ENCODE measurements at regions not wholly inside any gene's neighbourhood (a gene's known extent, or its start where the extent isn't known, plus 50 kb on each side); places are given as distances from the start of the nearest gene placed in this dataset.

DNA sequence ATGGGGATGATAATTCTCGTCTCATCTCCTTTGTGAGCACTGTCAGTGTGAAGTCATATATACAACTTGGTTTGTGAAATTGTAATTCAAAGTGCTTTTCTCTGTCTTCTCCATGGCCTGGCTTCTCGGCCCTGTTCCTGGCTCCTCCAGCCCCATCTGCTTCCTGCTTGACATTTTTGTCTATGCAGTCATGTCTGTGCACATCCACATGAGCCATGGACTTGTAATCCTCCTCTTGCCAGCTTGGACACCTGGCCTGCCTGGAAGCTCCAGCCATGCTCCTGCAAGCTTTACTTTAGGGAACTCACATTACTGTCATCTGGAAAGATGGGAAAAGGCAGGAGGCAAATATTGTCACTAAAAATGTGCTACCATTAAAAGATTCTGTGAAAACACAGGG lies 576.0 kb upstream of the DPP6 start:
- Histone ChIP-seq H3K27ac (ENCODE audit: low read depth, low read length) (no peak overlapping the region), H3K4me3 (ENCODE audit: low read depth, low read length) (no peak overlapping the region), H3K4me1 (ENCODE audit: control insufficient read depth, insufficient read depth, low read length) (no peaks in the 10 kb centered on the region), H3K27me3 (ENCODE audit: control insufficient read depth, insufficient read depth, low read length) (no peaks in the 10 kb centered on the region), H3K36me3 (ENCODE audit: control insufficient read depth, insufficient read depth, low read length) (no peaks in the 10 kb centered on the region), H3K9ac (ENCODE audit: low read depth, low read length) (no peak overlapping the region), H3K9me3 (ENCODE audit: control insufficient read depth, insufficient read depth, low read length) (peaks cover 17% of the 10 kb centered on the region; the same call in 1 of the 2 replicates)

DNA sequence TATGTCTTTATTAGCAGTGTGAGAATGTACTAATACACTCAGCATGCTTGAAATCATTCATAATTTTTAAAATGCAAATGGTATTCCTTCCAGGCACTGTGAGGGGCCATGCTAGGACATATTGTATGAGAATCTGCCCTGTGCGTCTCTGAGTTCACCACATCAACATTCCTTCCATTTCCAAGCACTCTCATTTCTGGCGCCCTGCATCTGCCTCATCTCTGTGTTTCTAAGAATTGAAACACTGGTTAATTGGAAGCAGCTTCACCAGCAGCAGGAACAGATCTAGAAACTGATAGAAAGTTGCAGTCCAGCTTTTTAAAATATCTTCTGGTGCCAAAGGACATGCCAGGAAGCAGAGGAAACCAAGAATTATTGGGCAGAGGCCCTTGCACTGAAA lies 555.9 kb upstream of the DPP6 start:
- no peaks in the 10 kb centered on the region for H3K27me3 ChIP-seq (ENCODE audit: control insufficient read depth, insufficient read depth, low read length)
- H3K9me3 ChIP-seq (ENCODE audit: control insufficient read depth, insufficient read depth, low read length) = peaks cover 36% of the 10 kb centered on the region
- no peak overlapping the region for H3K4me3 ChIP-seq (ENCODE audit: low read depth, low read length)
- no peak overlapping the region for H3K27ac ChIP-seq (ENCODE audit: low read depth, low read length)
- H3K4me1 ChIP-seq (ENCODE audit: control insufficient read depth, insufficient read depth, low read length) = no peaks in the 10 kb centered on the region
- H3K36me3 ChIP-seq (ENCODE audit: control insufficient read depth, insufficient read depth, low read length) = no peaks in the 10 kb centered on the region
- no peak overlapping the region for H3K9ac ChIP-seq (ENCODE audit: low read depth, low read length)

DNA sequence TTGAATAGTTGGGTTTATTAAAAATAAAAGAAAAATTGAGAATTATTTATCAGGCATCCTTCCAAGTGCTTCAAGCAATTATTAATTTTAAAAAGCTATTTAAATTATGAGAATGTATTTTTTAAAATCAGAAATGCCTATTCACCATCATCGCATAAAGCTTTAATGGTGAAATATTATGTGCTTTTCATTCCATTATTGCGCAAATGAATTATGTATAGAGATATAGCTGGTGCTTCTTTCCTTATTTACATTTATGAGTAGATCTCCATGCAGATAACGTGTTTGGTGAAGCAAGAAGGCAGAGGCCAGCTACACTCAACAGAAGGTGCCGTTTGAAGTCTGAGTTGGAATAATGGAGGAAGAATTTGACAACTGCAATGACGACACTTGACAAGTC lies 549.1 kb upstream of the DPP6 start:
- Histone ChIP-seq H3K9ac (ENCODE audit: low read depth, low read length) (no peak overlapping the region), H3K27ac (ENCODE audit: low read depth, low read length) (no peak overlapping the region), H3K36me3 (ENCODE audit: control insufficient read depth, insufficient read depth, low read length) (no peaks in the 10 kb centered on the region), H3K4me3 (ENCODE audit: low read depth, low read length) (no peak overlapping the region), H3K4me1 (ENCODE audit: control insufficient read depth, insufficient read depth, low read length) (no peaks in the 10 kb centered on the region), H3K9me3 (ENCODE audit: control insufficient read depth, insufficient read depth, low read length) (peaks cover 10% of the 10 kb centered on the region), H3K27me3 (ENCODE audit: control insufficient read depth, insufficient read depth, low read length) (no peaks in the 10 kb centered on the region)

DNA sequence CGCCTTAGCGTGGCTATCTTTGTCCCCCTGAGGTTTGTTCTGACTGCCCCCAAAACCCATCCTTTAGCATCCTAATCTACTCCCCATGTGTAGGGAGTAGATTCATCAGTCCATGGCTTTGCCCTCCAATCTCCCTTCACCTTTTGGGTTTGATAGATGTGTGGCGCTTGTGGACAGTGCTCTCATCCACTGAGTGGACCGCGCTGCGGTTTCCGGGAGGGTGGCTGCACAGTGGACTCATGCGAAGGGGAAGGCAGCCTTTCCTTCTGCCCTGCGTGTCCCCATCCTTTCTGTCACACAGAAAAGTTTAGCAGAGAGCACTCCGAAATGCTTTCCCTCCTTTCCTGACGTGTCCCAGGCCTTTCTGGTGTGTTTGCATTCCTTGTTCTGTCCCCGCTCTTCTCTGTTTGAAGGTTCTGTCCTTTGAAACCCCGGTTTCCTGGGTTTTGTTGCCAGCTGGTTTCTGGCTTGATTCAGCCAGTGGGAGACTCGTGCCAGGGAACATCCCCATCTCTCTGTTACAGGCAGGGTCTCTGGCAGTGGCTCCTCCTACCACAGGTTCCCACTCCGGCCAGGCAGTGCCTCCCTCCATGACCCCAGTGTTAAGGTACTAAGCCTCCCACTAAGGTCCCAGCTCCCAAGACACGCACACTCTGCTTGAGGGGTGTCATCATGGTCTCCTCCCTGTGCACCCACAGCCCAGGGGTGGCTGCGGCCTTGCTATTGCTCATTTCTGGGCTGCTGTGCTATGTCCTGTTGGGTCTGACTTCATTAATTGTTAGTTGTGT lies 547.7 kb upstream of the DPP6 start:
- H3K27ac ChIP-seq (ENCODE audit: low read depth, low read length) = no peak overlapping the region
- H3K27me3 ChIP-seq (ENCODE audit: control insufficient read depth, insufficient read depth, low read length) = no peaks in the 10 kb centered on the region
- H3K4me1 ChIP-seq (ENCODE audit: control insufficient read depth, insufficient read depth, low read length) = no peaks in the 10 kb centered on the region
- peaks cover 7% of the 10 kb centered on the region for H3K9me3 ChIP-seq (ENCODE audit: control insufficient read depth, insufficient read depth, low read length)
- no peaks in the 10 kb centered on the region for H3K36me3 ChIP-seq (ENCODE audit: control insufficient read depth, insufficient read depth, low read length)
- no peak overlapping the region for H3K4me3 ChIP-seq (ENCODE audit: low read depth, low read length)
- no peak overlapping the region for H3K9ac ChIP-seq (ENCODE audit: low read depth, low read length)

DNA sequence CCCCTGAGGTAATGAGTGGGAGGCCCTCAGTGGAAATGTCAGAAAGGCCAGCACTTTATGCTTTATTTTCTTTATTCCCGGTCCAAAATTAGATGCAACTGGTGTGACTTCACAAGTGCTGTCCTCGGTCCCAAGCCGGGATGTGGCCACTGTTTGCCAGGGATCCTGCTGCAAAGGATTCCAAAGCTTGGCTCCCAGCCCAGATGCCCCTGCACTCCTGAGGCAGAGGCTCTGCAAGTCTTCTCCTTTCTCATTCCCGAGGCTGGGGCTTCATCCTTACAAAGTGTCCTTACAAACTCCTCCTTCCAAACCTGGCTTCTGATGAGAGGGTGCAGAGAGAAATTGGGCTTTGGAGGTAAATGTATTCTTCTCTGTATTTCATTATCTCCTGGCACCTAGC lies 544.3 kb upstream of the DPP6 start:
- Histone ChIP-seq H3K4me1 (ENCODE audit: control insufficient read depth, insufficient read depth, low read length) (no peaks in the 10 kb centered on the region), H3K9me3 (ENCODE audit: control insufficient read depth, insufficient read depth, low read length) (peaks cover 7% of the 10 kb centered on the region; the same call in 1 of the 2 replicates), H3K36me3 (ENCODE audit: control insufficient read depth, insufficient read depth, low read length) (no peaks in the 10 kb centered on the region)

DNA sequence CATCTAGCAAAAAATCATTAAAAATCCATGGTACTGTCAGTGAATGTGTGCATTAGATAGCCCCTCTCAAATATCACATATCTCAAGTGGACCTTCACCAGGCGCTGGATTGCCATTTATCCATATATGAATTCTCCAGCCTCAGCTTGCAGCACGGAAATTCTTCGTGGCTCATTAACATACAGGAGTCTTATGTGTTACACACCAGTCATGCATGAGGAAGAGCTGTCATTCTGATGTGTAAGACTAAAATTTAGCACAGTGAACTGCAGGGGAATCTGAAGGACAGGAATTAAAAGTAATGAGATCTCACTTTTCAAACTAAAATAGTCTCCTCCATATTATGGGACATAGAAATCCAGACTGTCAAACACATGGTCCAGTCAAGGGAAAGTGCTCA lies 542.4 kb upstream of the DPP6 start:
- Histone ChIP-seq H3K4me3 (ENCODE audit: low read depth, low read length) (no peak overlapping the region), H3K9me3 (ENCODE audit: control insufficient read depth, insufficient read depth, low read length) (peaks cover 7% of the 10 kb centered on the region; the same call in 1 of the 2 replicates), H3K36me3 (ENCODE audit: control insufficient read depth, insufficient read depth, low read length) (no peaks in the 10 kb centered on the region), H3K4me1 (ENCODE audit: control insufficient read depth, insufficient read depth, low read length) (no peaks in the 10 kb centered on the region), H3K27me3 (ENCODE audit: control insufficient read depth, insufficient read depth, low read length) (no peaks in the 10 kb centered on the region), H3K27ac (ENCODE audit: low read depth, low read length) (no peak overlapping the region), H3K9ac (ENCODE audit: low read depth, low read length) (no peak overlapping the region)

More for the DNA sequence above, 544.3 kb upstream of the DPP6 start:
- H3K27ac ChIP-seq (ENCODE audit: low read depth, low read length) = no peak overlapping the region
- no peak overlapping the region for H3K9ac ChIP-seq (ENCODE audit: low read depth, low read length)
- H3K4me3 ChIP-seq (ENCODE audit: low read depth, low read length) = no peak overlapping the region
- H3K27me3 ChIP-seq (ENCODE audit: control insufficient read depth, insufficient read depth, low read length) = no peaks in the 10 kb centered on the region

DNA sequence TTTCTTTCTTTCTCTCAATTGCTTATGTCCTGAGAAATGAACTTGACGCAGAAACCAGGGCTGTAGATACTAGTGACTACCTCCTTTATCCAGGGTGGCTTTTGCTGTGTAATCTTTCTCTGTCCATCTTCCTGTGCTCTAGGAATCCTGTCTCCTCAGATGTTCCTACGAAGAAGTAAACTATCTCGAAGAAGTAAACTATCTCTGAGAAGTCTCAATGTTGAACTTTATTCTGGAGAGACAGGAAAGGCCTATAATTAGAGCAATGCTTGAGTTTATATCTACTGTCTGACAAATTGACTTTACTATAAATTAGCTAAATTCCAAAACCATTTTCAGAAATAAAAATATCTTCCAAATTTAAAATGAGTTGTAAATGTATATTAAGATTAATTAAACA lies 541.5 kb upstream of the DPP6 start:
- Histone ChIP-seq H3K9ac (ENCODE audit: low read depth, low read length) (no peak overlapping the region), H3K27ac (ENCODE audit: low read depth, low read length) (no peak overlapping the region), H3K27me3 (ENCODE audit: control insufficient read depth, insufficient read depth, low read length) (no peaks in the 10 kb centered on the region)

DNA sequence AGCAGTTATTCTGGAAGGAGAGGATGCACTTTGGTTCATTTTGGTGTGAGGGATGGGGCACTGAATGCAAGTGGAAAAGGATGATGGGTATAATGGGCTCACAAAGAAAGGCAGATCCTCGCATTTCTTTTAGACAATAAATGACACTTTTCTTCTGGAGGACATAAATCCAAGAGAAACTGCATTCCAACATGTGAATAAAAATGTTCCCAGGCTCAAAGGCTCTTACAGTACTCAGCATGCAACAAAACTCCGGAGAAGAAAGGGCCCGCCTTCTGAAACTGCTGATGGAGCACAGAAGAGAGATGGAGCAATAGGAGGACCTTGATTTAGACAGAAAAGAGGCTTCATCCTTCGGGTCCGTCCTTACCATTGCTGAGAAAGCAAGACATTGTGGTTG lies 538.2 kb upstream of the DPP6 start:
- Histone ChIP-seq H3K27me3 (ENCODE audit: control insufficient read depth, insufficient read depth, low read length) (no peaks in the 10 kb centered on the region), H3K9ac (ENCODE audit: low read depth, low read length) (no peak overlapping the region), H3K4me1 (ENCODE audit: control insufficient read depth, insufficient read depth, low read length) (no peaks in the 10 kb centered on the region), H3K9me3 (ENCODE audit: control insufficient read depth, insufficient read depth, low read length) (no peaks in the 10 kb centered on the region; the same call in 1 of the 2 replicates), H3K27ac (ENCODE audit: low read depth, low read length) (no peak overlapping the region), H3K4me3 (ENCODE audit: low read depth, low read length) (no peak overlapping the region), H3K36me3 (ENCODE audit: control insufficient read depth, insufficient read depth, low read length) (no peaks in the 10 kb centered on the region)

More for the DNA sequence above, 541.5 kb upstream of the DPP6 start:
- H3K36me3 ChIP-seq (ENCODE audit: control insufficient read depth, insufficient read depth, low read length) = no peaks in the 10 kb centered on the region
- no peaks in the 10 kb centered on the region for H3K4me1 ChIP-seq (ENCODE audit: control insufficient read depth, insufficient read depth, low read length)
- H3K4me3 ChIP-seq (ENCODE audit: low read depth, low read length) = no peak overlapping the region
- H3K9me3 ChIP-seq (ENCODE audit: control insufficient read depth, insufficient read depth, low read length) = peaks cover 7% of the 10 kb centered on the region

DNA sequence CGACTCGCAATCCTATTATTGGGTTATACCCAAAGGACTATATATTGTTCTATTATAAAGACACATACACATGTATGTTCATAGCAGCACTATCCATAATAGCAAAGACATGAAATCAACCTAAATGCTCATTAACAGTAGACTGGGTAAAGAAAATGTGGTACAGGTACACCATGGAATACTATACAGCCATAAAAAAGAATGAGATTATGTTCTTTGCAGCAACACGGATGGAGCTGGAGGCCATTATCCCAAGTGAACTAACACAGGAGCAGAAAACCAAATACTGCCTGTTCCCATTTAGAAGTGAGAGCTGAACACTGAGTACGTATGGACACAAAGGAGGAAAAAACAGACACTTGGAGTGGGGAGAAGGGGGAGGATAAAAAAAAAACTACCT lies 536.8 kb upstream of the DPP6 start:
- Histone ChIP-seq H3K9me3 (ENCODE audit: control insufficient read depth, insufficient read depth, low read length) (no peaks in the 10 kb centered on the region; the same call in 1 of the 2 replicates), H3K4me3 (ENCODE audit: low read depth, low read length) (no peak overlapping the region), H3K27me3 (ENCODE audit: control insufficient read depth, insufficient read depth, low read length) (no peaks in the 10 kb centered on the region), H3K4me1 (ENCODE audit: control insufficient read depth, insufficient read depth, low read length) (no peaks in the 10 kb centered on the region), H3K9ac (ENCODE audit: low read depth, low read length) (no peak overlapping the region), H3K27ac (ENCODE audit: low read depth, low read length) (no peak overlapping the region), H3K36me3 (ENCODE audit: control insufficient read depth, insufficient read depth, low read length) (no peaks in the 10 kb centered on the region)

DNA sequence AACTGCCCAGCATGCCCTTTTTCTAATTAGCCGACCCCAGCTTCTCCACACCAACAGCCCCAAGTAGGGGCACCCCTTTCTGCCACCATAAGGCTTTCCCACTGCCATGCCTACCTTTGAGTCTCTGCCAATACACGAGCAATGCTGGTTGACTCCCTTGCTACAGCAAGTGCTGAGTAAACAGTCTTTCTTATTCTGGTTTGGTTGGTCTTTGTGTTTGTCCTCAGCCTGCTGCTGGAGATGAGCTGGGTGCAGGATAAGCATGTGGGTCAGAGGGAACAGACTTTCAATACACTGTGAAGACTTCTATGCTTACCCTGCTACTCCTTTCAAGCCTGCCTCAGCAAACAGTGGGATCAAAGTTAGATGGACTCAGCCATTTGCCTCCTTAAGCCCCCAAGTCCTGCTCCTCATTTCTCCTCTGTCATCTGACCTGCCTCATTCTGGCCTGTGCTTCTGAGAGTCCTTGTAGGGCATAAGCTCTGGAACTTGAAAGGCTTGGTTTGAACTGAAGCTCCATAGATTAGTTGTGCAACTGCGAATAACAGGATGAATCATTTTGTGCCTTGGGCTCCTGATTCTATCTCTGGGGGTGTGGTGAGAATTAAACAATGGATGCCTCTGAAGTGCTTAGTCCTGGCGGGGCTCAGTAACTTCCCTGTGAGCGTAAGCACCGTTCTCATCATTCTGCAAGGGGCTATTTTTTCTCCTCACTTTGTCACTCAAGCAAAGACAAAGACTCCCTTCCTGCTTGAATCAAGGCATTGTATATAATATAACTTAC lies 533.8 kb upstream of the DPP6 start:
- Histone ChIP-seq H3K9me3 (ENCODE audit: control insufficient read depth, insufficient read depth, low read length) (no peaks in the 10 kb centered on the region; the same call in 1 of the 2 replicates), H3K27ac (ENCODE audit: low read depth, low read length) (no peak overlapping the region), H3K9ac (ENCODE audit: low read depth, low read length) (no peak overlapping the region), H3K36me3 (ENCODE audit: control insufficient read depth, insufficient read depth, low read length) (no peaks in the 10 kb centered on the region), H3K4me3 (ENCODE audit: low read depth, low read length) (no peak overlapping the region), H3K27me3 (ENCODE audit: control insufficient read depth, insufficient read depth, low read length) (no peaks in the 10 kb centered on the region), H3K4me1 (ENCODE audit: control insufficient read depth, insufficient read depth, low read length) (no peaks in the 10 kb centered on the region)

DNA sequence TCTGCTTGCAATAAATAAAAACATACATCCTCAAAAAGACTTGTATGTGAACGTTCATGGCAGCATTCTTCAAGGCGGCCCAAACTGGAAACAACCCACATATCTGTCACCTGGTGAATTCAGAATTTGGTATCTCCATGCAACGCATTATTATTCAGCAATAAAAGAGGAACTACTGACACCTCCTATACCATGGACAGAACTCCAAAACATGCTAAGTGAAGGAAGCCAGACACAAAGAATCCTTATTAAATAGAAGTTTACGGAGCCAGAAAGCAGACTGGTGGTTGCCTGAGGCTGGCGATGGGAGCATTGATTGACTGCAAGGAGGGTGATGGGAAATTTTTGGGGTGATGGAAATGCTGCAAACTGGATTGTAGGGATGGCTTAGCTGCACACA lies 530.8 kb upstream of the DPP6 start:
- no peak overlapping the region for H3K27ac ChIP-seq (ENCODE audit: low read depth, low read length)
- H3K9me3 ChIP-seq (ENCODE audit: control insufficient read depth, insufficient read depth, low read length) = no peaks in the 10 kb centered on the region

More for the DNA sequence above, 530.8 kb upstream of the DPP6 start:
- no peaks in the 10 kb centered on the region for H3K4me1 ChIP-seq (ENCODE audit: control insufficient read depth, insufficient read depth, low read length)
- no peak overlapping the region for H3K9ac ChIP-seq (ENCODE audit: low read depth, low read length)
- no peaks in the 10 kb centered on the region for H3K36me3 ChIP-seq (ENCODE audit: control insufficient read depth, insufficient read depth, low read length)
- H3K4me3 ChIP-seq (ENCODE audit: low read depth, low read length) = no peak overlapping the region
- H3K27me3 ChIP-seq (ENCODE audit: control insufficient read depth, insufficient read depth, low read length) = no peaks in the 10 kb centered on the region

All from HUES48 (cell line).